Glutamatergic neuron (in vitro differentiated cells): ENCODE measurements at regions not wholly inside any gene's neighbourhood (a gene's known extent, or its start where the extent isn't known, plus 50 kb on each side); places are given as distances from the start of the nearest gene placed in this dataset.

Experiments
- DNase-seq: peaks from one replicate; pipeline ENCODE4 v3.0.0; 2022
- H3K27ac Mint-ChIP-seq: one replicate; pipeline ENCODE4 v1.8.0; 2020; ENCODE audit warnings: mild to moderate bottlenecking, mixed read lengths, inconsistent platforms; ENCODE audit not compliant: unreplicated experiment
- H3K27me3 Mint-ChIP-seq: one replicate; pipeline ENCODE4 v1.8.0; 2020; ENCODE audit warnings: mild to moderate bottlenecking, moderate library complexity, mixed read lengths, inconsistent platforms; ENCODE audit not compliant: unreplicated experiment
- H3K36me3 Mint-ChIP-seq: one replicate; pipeline ENCODE4 v1.8.0; 2020; ENCODE audit warnings: mild to moderate bottlenecking, mixed read lengths, inconsistent platforms; ENCODE audit not compliant: unreplicated experiment
- H3K4me1 Mint-ChIP-seq: one replicate; pipeline ENCODE4 v1.8.0; 2020; ENCODE audit warnings: mild to moderate bottlenecking, low read depth, mixed read lengths, inconsistent platforms; ENCODE audit not compliant: unreplicated experiment
- H3K4me3 Mint-ChIP-seq: one replicate; pipeline ENCODE4 v1.8.0; 2020; ENCODE audit warnings: mild to moderate bottlenecking, mixed read lengths, inconsistent platforms; ENCODE audit not compliant: unreplicated experiment
- H3K9me3 Mint-ChIP-seq: one replicate; pipeline ENCODE4 v1.8.0; 2020; ENCODE audit warnings: mild to moderate bottlenecking, moderate library complexity, mixed read lengths, inconsistent platforms; ENCODE audit not compliant: unreplicated experiment
- TF ChIP-seq, protein P1 (sequence below): fragments of 200-600 bp; sonication (generic); IDR thresholded peaks from one replicate; pipeline ENCODE4 v1.5.0; 2021; ENCODE audit not compliant: partially characterized antibody, unreplicated experiment

- Mint-ChIP-seq H3K4me3 (no peak overlapping the region), H3K27me3 (peaks cover 4% of the 10 kb centered on the region), H3K27ac (no peak overlapping the region), H3K4me1 (peaks cover 1% of the 10 kb centered on the region), H3K36me3 (peaks cover 9% of the 10 kb centered on the region), H3K9me3 (no peaks in the 10 kb centered on the region)
- no peak for DNase-seq
- TF ChIP-seq, protein P1, sequence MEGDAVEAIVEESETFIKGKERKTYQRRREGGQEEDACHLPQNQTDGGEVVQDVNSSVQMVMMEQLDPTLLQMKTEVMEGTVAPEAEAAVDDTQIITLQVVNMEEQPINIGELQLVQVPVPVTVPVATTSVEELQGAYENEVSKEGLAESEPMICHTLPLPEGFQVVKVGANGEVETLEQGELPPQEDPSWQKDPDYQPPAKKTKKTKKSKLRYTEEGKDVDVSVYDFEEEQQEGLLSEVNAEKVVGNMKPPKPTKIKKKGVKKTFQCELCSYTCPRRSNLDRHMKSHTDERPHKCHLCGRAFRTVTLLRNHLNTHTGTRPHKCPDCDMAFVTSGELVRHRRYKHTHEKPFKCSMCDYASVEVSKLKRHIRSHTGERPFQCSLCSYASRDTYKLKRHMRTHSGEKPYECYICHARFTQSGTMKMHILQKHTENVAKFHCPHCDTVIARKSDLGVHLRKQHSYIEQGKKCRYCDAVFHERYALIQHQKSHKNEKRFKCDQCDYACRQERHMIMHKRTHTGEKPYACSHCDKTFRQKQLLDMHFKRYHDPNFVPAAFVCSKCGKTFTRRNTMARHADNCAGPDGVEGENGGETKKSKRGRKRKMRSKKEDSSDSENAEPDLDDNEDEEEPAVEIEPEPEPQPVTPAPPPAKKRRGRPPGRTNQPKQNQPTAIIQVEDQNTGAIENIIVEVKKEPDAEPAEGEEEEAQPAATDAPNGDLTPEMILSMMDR = no peak
Measured at GRCh38 chr10:107728807-107729206, 564.3 kb upstream of the SORCS1 start.

DNA sequence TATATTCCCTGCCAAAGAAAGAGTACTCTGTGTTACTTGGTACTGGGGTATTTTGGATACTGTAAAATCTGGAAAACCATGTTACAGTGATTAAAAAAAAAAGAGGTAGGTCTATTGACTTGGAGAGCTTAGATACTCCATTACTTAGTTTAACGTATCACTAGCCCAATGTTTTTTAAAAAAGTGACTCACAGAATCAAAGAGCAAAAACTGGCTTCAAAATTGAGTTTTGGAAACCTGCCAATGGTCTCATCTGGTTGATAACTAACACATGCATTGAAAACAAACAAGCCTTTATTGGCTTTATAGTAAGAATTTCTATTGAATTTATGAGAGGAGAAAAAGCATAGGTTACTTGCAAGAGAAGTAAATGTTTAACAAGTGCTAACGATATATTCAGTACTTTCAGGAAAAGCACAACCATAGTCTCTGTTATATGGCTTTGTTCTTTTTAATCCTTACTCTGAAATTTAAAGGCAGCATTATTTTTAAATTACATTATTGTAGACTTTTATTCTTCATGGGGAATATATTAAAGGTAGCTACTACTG is 563.3 kb upstream of the SORCS1 start:
- peaks cover 3% of the 10 kb centered on the region for H3K27me3 Mint-ChIP-seq
- TF ChIP-seq, protein P1 = no peak

DNA sequence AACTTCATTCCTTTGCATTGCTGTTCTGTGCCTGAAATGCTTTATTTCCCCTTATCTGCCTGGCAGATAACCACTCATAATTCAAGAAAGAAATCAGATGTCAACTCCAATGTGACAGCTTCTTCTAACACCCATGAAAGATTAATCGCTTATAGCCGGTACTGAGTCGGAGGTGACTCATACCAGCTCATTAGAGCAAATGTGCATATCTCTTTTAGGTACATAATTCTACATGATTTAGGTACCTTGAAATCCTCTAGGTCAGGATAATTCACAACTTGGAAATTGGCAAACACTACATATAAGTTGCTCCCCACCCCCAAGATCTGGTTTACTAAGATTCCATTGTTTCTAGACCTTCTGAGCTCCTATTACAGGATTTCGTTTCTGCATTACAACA is 554.4 kb upstream of the SORCS1 start:
- Mint-ChIP-seq H3K27me3 (peaks cover 2% of the 10 kb centered on the region), H3K36me3 (no peaks in the 10 kb centered on the region), H3K4me1 (no peaks in the 10 kb centered on the region)

More for the DNA sequence above, 563.3 kb upstream of the SORCS1 start:
- Mint-ChIP-seq H3K4me3 (no peak overlapping the region), H3K4me1 (peaks cover 1% of the 10 kb centered on the region), H3K36me3 (peaks cover 2% of the 10 kb centered on the region), H3K27ac (no peak overlapping the region), H3K9me3 (no peaks in the 10 kb centered on the region)
- DNase-seq = no peak

DNA sequence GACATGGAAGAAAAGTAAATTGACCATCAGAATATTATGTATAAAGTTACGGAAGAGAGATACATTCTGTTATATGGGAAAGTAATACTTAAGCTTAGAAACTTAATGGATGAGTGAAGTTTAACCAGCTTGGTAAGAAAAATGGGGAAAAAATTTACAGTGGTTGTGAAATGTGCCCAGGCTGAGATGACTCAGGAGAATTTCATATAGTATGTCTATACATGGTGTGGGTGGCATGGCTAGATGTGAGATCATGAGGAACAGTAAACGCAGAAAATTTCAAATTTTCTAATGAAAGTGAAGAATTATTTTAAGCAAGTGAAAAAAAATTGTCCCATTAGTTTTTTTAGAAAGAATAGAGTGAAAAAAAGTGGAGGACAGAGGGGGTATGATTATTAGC is 552.5 kb upstream of the SORCS1 start:
- Mint-ChIP-seq H3K27ac (no peak overlapping the region), H3K9me3 (no peaks in the 10 kb centered on the region), H3K27me3 (peaks cover 2% of the 10 kb centered on the region), H3K36me3 (no peaks in the 10 kb centered on the region), H3K4me3 (no peak overlapping the region), H3K4me1 (peaks cover 1% of the 10 kb centered on the region)
- DNase-seq = no peak
- TF ChIP-seq, protein P1 = no peak

More for the DNA sequence above, 554.4 kb upstream of the SORCS1 start:
- Mint-ChIP-seq H3K27ac (no peak overlapping the region), H3K9me3 (no peaks in the 10 kb centered on the region), H3K4me3 (no peak overlapping the region)
- DNase-seq = no peak
- TF ChIP-seq, protein P1 = no peak

DNA sequence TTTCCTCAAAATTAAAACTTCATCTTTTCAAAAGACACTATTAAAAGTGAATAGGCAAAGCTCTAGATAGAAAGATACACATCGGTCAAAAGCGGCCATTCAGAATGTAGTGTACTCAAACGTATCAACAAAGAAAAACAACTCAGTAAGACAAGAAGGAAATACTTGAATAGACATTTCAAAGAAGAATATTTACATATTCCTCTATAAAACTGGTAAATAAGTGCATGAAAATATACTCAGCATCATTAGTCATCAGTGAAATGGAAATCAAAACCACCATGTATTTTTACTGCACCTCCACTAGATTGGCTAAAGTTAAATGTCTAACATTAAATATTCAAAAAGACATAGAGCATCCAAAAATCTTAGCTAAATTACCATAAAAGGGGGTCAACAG is 551.1 kb upstream of the SORCS1 start:
- Mint-ChIP-seq H3K4me1 (peaks cover 1% of the 10 kb centered on the region), H3K27me3 (peaks cover 2% of the 10 kb centered on the region), H3K4me3 (no peak overlapping the region), H3K9me3 (no peaks in the 10 kb centered on the region), H3K36me3 (no peaks in the 10 kb centered on the region), H3K27ac (no peak overlapping the region)
- no peak for DNase-seq
- TF ChIP-seq, protein P1 = no peak
